Sigmoid colon (tissue), 6 donors: ENCODE measurements at regions not wholly inside any gene's neighbourhood (a gene's known extent, or its start where the extent isn't known, plus 50 kb on each side); places are given as distances from the start of the nearest gene placed in this dataset.

Experiments used
- DNase-seq: peaks from one replicate; pipeline ENCODE4 v3.0.0-alpha.2; 2019
- H3K27ac ChIP-seq, 4 donors: fragments of 200-600 bp; sonication (generic); one replicate each; pipeline ENCODE4 v1.5.1; 2016 to 2019; ENCODE audit warnings: mild to moderate bottlenecking in 1 of 4
- H3K27me3 ChIP-seq, 3 donors: fragments of 200-600 bp; sonication (generic); one replicate each; pipeline ENCODE4 v1.5.1; 2019; ENCODE audit warnings: mild to moderate bottlenecking in 1 of 3
- H3K36me3 ChIP-seq, 4 donors: fragments of 200-600 bp; sonication (generic); one replicate each; pipeline ENCODE4 v1.5.1; 2016 to 2019
- H3K4me1 ChIP-seq, 4 donors: fragments of 200-600 bp; sonication (generic); one replicate each; pipeline ENCODE4 v1.5.1; 2017 to 2019
- H3K4me3 ChIP-seq, 4 donors: fragments of 200-600 bp; sonication (generic); one replicate each; pipeline ENCODE4 v1.5.1; 2017 to 2019; ENCODE audit warnings: mild to moderate bottlenecking in 2 of 4, moderate library complexity in 1 of 4
- H3K9me3 ChIP-seq, 4 donors: fragments of 200-600 bp in 3 of 4; sonication (generic) in 3 of 4; one replicate each; pipeline versions ENCODE4 v1.5.1 to v1.6.1; 2013 to 2019
- EP300 ChIP-seq, 4 donors: sonication (generic); formaldehyde crosslinking; IDR thresholded peaks; one replicate each; pipeline ENCODE4 v1.6.1; 2017; ENCODE audit warnings: antibody characterized with exemption in 4 of 4
- POLR2A ChIP-seq, 2 donors: fragments of 450-650 bp; IDR thresholded peaks; one replicate each; pipeline ENCODE4 v1.6.1; 2016; ENCODE audit warnings: antibody characterized with exemption in 2 of 2, mild to moderate bottlenecking in 2 of 2, moderate library complexity in 2 of 2
- POLR2AphosphoS5 ChIP-seq, 4 donors: sonication (generic); formaldehyde crosslinking; IDR thresholded peaks; one replicate each; pipeline ENCODE4 v1.6.1; 2017; ENCODE audit warnings: antibody characterized with exemption in 4 of 4
- WGBS, 2 donors: extraction: QIAGEN DNeasy Blood & Tissue Kit; methylation state at CpG; one replicate each; pipeline ENCODE4 v1.1.7; 2013; 5-methylcytosine and 5-hydroxymethylcytosine counted together
- intact Hi-C: fragments of 100-400 bp; cut with DNase I; formaldehyde crosslinking; loops from one replicate; pipeline ENCODE4 v1.15.1; 2023
- TF ChIP-seq, protein P1 (sequence below), 4 experiments: fragments of 450-650 bp in 3 of 4; fragments of 200-600 bp in 1 of 4; IDR thresholded peaks; one replicate each; pipeline ENCODE4 v1.5.1; 2016 to 2019; ENCODE audit warnings: antibody characterized with exemption in 4 of 4, mild to moderate bottlenecking in 3 of 4, moderate library complexity in 2 of 4
- donor health status: healthy with polysubstance abuse.
- donor health status: healthy.

- no peaks in the 10 kb centered on the region for H3K4me1 ChIP-seq
- TF ChIP-seq POLR2A (IDR thresholded peaks at IDR 0.05) (no peak), EP300 (IDR thresholded peaks at IDR 0.05) (no peak), POLR2AphosphoS5 (IDR thresholded peaks at IDR 0.05) (no peak)
- TF ChIP-seq, protein P1, sequence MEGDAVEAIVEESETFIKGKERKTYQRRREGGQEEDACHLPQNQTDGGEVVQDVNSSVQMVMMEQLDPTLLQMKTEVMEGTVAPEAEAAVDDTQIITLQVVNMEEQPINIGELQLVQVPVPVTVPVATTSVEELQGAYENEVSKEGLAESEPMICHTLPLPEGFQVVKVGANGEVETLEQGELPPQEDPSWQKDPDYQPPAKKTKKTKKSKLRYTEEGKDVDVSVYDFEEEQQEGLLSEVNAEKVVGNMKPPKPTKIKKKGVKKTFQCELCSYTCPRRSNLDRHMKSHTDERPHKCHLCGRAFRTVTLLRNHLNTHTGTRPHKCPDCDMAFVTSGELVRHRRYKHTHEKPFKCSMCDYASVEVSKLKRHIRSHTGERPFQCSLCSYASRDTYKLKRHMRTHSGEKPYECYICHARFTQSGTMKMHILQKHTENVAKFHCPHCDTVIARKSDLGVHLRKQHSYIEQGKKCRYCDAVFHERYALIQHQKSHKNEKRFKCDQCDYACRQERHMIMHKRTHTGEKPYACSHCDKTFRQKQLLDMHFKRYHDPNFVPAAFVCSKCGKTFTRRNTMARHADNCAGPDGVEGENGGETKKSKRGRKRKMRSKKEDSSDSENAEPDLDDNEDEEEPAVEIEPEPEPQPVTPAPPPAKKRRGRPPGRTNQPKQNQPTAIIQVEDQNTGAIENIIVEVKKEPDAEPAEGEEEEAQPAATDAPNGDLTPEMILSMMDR (IDR thresholded peaks at IDR 0.05), result no peak
- DNase-seq, result no peak
- no peak overlapping the region for H3K4me3 ChIP-seq
- H3K9me3 ChIP-seq, result no peaks in the 10 kb centered on the region
- H3K36me3 ChIP-seq, result no peaks in the 10 kb centered on the region
- intact Hi-C loops, result no loop called here
- no peaks in the 10 kb centered on the region for H3K27me3 ChIP-seq
- no peak overlapping the region for H3K27ac ChIP-seq
Measured at GRCh38 chr6:128759447-128759846, 123.5 kb upstream of the LAMA2 start.

DNA sequence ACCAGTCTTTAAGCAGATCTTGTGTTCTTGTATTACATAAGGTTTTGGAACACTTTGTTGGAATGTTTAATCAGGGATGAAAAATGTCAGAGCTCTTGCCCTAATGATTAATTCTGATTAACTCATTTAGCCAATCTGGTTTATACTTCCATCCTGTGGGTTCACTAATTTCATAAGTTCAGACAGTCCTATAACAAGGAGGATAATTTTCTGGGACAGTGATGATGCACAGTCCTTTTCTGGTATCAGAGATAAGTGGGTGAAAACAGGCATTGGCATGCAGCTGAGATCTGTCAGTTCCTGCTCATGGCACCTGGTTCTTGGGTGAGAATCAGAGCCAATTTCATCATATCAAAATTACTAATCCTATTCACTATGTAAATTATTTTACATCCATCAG lies 125.0 kb upstream of the LAMA2 start:
- no peak for DNase-seq
- intact Hi-C loops, result no loop called here
- no peak overlapping the region for H3K4me3 ChIP-seq
- no peaks in the 10 kb centered on the region for H3K27me3 ChIP-seq
- H3K27ac ChIP-seq, result no peak overlapping the region
- no peaks in the 10 kb centered on the region for H3K36me3 ChIP-seq
- no peaks in the 10 kb centered on the region for H3K9me3 ChIP-seq
- TF ChIP-seq POLR2A (IDR thresholded peaks at IDR 0.05) (no peak), POLR2AphosphoS5 (IDR thresholded peaks at IDR 0.05) (no peak), EP300 (IDR thresholded peaks at IDR 0.05) (no peak)
- TF ChIP-seq, protein P1 (IDR thresholded peaks at IDR 0.05), result no peak
- H3K4me1 ChIP-seq, result no peaks in the 10 kb centered on the region

DNA sequence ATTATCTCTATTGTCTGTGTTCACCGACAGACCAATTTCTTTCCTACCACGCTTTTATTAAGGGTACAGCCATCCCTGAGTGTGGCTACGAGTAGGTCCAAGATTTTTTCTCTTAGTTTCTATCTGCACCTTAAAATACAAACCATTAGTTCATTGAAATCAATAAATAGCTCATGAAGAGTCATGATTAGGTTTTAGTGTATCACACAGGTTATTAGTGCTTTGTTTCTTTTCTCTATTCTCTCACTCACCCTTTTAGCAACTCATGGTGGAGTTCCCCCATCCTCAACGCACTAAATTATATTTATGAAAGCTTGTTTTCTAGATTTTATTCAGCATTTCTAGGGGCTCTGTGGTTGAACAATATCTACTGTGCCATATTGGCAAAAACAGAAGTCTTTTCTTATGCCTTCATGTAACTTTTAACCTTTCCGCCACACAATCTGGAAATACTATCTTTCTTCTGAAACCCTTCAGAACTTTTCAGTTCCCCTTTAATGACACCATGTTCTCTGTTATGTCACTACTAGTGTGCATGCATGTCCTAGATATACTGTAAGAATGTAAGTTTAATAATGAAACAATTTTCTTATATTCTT lies 128.2 kb upstream of the LAMA2 start:
- H3K36me3 ChIP-seq, result no peaks in the 10 kb centered on the region
- H3K27ac ChIP-seq, result no peak overlapping the region
- 88% methylated on average over 5 of the region's 5 CpGs for WGBS, 2 donors
- no peak for DNase-seq
- no peaks in the 10 kb centered on the region for H3K9me3 ChIP-seq
- intact Hi-C loops, result no loop called here
- no peak overlapping the region for H3K4me3 ChIP-seq
- no peaks in the 10 kb centered on the region for H3K27me3 ChIP-seq
- H3K4me1 ChIP-seq, result no peaks in the 10 kb centered on the region
- no peak for TF ChIP-seq POLR2AphosphoS5 (IDR thresholded peaks at IDR 0.05)
- TF ChIP-seq, protein P1 (IDR thresholded peaks at IDR 0.05), result no peak
- TF ChIP-seq EP300 (IDR thresholded peaks at IDR 0.05), result no peak
- TF ChIP-seq POLR2A (IDR thresholded peaks at IDR 0.05), result no peak

DNA sequence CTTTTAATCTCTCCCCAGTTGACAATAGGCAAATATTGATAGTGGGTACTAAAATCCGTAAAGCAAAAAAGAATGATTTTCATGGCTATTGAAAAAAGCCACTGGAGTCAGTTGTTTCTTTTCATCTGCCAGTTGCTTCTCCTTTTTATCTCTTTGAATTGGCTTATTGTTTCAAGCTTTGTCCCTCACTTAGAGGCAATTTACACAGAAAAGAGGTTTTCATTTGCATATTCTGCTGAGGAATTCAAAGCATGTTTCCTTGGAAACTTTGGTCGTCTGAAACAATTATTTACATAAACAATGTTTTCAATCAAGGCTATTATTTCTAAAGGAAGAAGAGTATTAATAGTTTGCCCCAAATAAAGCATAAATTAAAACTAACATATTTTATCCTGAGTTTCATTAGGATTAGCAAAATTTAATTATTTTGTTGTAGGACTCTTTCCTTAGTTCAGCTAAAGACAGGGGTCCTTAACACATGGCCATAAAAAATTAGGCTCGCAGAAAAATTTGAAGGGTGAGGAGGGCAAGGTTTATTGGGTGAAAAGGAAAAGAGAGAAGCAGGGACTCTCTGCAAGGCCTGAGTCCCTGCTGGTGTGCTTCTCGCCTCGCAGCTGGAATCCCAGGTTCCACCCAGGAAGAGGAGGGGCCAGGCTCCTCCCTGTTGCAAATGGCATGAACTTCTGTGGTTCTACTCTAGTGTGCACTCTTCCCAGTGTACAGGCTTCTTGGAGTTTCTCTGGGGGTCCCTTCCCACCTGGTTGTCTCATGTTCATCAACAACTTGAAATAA lies 138.8 kb upstream of the LAMA2 start:
- TF ChIP-seq EP300 (IDR thresholded peaks at IDR 0.05), result no peak
- no peaks in the 10 kb centered on the region for H3K4me1 ChIP-seq
- H3K9me3 ChIP-seq, result no peaks in the 10 kb centered on the region
- intact Hi-C loops, result no loop called here
- no peak overlapping the region for H3K4me3 ChIP-seq
- no peaks in the 10 kb centered on the region for H3K36me3 ChIP-seq
- 62 to 66% methylated on average over 5 of the region's 5 CpGs for WGBS, 2 donors
- DNase-seq, result no peak
- H3K27ac ChIP-seq, result no peak overlapping the region
- H3K27me3 ChIP-seq, result no peaks in the 10 kb centered on the region

GRCh38 chr6:128742900-128743299 lies 140.0 kb upstream of the LAMA2 start:
- no peaks in the 10 kb centered on the region for H3K36me3 ChIP-seq
- no peaks in the 10 kb centered on the region for H3K4me1 ChIP-seq
- no peaks in the 10 kb centered on the region for H3K27me3 ChIP-seq
- TF ChIP-seq, protein P1 (IDR thresholded peaks at IDR 0.05), result no peak
- TF ChIP-seq EP300 (IDR thresholded peaks at IDR 0.05) (no peak), POLR2AphosphoS5 (IDR thresholded peaks at IDR 0.05) (no peak), POLR2A (IDR thresholded peaks at IDR 0.05) (no peak)
- H3K27ac ChIP-seq, result no peak overlapping the region
- intact Hi-C loops, result no loop called here
- H3K4me3 ChIP-seq, result no peak overlapping the region
- DNase-seq, result no peak
- 94 to 96% methylated on average over 10 of the region's 10 CpGs for WGBS, 2 donors
- no peaks in the 10 kb centered on the region for H3K9me3 ChIP-seq
